SHP77 (cell line): ENCODE measurements at regions not wholly inside any gene's neighbourhood (a gene's known extent, or its start where the extent isn't known, plus 50 kb on each side); places are given as distances from the start of the nearest gene placed in this dataset.
A peak's percentile ranks its signal among the peaks of the same experiment; 100 is the strongest.

ENCODE experiments used
- DNase-seq, 2 experiments: peaks; one replicate each; lab custom pipeline; 2025; lab: John Stamatoyannopoulos, UW

GRCh38 chr10:78938695-78939672 is 129.8 kb upstream of the ZMIZ1 start:
- no peak for DNase-seq

- no peak for DNase-seq
These were observed 126.7 kb upstream of the ZMIZ1 start for GRCh38 chr10:78942091-78942501.

- no peak for DNase-seq
These were observed 123.9 kb upstream of the ZMIZ1 start for GRCh38 chr10:78944723-78945312.

- DNase-seq: no peak
These were observed 122.9 kb upstream of the ZMIZ1 start for GRCh38 chr10:78945838-78946237.

GRCh38 chr10:78947226-78947625 is 121.5 kb upstream of the ZMIZ1 start:
- peak in 1 of 2 experiments; percentile 21 for DNase-seq

- no peak for DNase-seq
These were observed 121.0 kb upstream of the ZMIZ1 start for GRCh38 chr10:78947733-78948132.

- DNase-seq: peak in 1 of 2 experiments; percentile 28
These were observed 120.1 kb upstream of the ZMIZ1 start for GRCh38 chr10:78948621-78949030.

- peak; percentile 18 to 62 for DNase-seq
These were observed 117.8 kb upstream of the ZMIZ1 start for GRCh38 chr10:78950656-78951587.

- DNase-seq: peak in 1 of 2 experiments; percentile 14
These were observed 116.7 kb upstream of the ZMIZ1 start for GRCh38 chr10:78952030-78952429.

GRCh38 chr10:78952686-78953085 is 116.1 kb upstream of the ZMIZ1 start:
- DNase-seq: no peak

GRCh38 chr10:78953113-78953798 is 115.5 kb upstream of the ZMIZ1 start:
- no peak for DNase-seq

GRCh38 chr10:78953799-78954297 is 114.9 kb upstream of the ZMIZ1 start:
- no peak for DNase-seq

- DNase-seq: no peak
These were observed 114.1 kb upstream of the ZMIZ1 start for GRCh38 chr10:78954689-78955088.

- DNase-seq: no peak
These were observed 113.6 kb upstream of the ZMIZ1 start for GRCh38 chr10:78955206-78955605.

GRCh38 chr10:78956391-78956790 is 112.4 kb upstream of the ZMIZ1 start:
- DNase-seq: no peak

GRCh38 chr10:78957471-78958039 is 111.2 kb upstream of the ZMIZ1 start:
- DNase-seq: no peak

GRCh38 chr10:78959217-78959923 is 109.4 kb upstream of the ZMIZ1 start:
- DNase-seq: no peak

- DNase-seq: no peak
These were observed 108.9 kb upstream of the ZMIZ1 start for GRCh38 chr10:78959924-78960285.

GRCh38 chr10:78960316-78960800 is 108.4 kb upstream of the ZMIZ1 start:
- no peak for DNase-seq

- DNase-seq: no peak
These were observed 107.0 kb upstream of the ZMIZ1 start for GRCh38 chr10:78961760-78962159.
